PC-3 (cell line): ENCODE measurements at regions not wholly inside any gene's neighbourhood (a gene's known extent, or its start where the extent isn't known, plus 50 kb on each side); places are given as distances from the start of the nearest gene placed in this dataset.
A peak's percentile ranks its signal among the peaks of the same experiment; 100 is the strongest.

Experiments used
- ATAC-seq: fragments of 200-7000 bp; cut with Tn5 transposase; 2 replicates; pipeline ENCODE4 v1.9.1; 2020; ENCODE audit warnings: mild to moderate bottlenecking, moderate library complexity
- BruUV-seq: library from RNA; stranded (reverse); fragments of 400-500 nt; replicated peaks from 2 replicates; lab custom pipeline; 2021; lab: Mats Ljungman, UMichigan
- CTCF ChIA-PET: fragments of 300-600 bp; sonication (Branson Sonifier 250); formaldehyde crosslinking; loops from one replicate; lab custom pipeline; 2022; ENCODE audit warnings: antibody characterized with exemption; lab: Charles Lee
- POLR2A ChIA-PET: fragments of 300-600 bp; sonication (Branson Sonifier 250); formaldehyde crosslinking; loops from one replicate; lab custom pipeline; 2022; ENCODE audit warnings: antibody characterized with exemption; ENCODE audit not compliant: unreplicated experiment; lab: Charles Lee
- DNase-seq: peaks from one replicate; pipeline ENCODE4 v3.0.0-alpha.2; 2015
- H2AFZ ChIP-seq: fragments of 300-600 bp; sonication (generic); 2 replicates; pipeline ENCODE4 v1.6.0; 2016; ENCODE audit warnings: antibody characterized with exemption, low read length
- H3F3A ChIP-seq: fragments of 300-600 bp; sonication (generic); one replicate; pipeline ENCODE4 v1.6.0; 2017; ENCODE audit warnings: antibody characterized with exemption, low read length, control low read depth, mild to moderate bottlenecking; ENCODE audit not compliant: unreplicated experiment
- H3K27ac ChIP-seq: fragments of 300-600 bp; sonication (generic); 2 replicates; pipeline ENCODE4 v1.5.1; 2016; ENCODE audit warnings: mild to moderate bottlenecking, low read length
- H3K27me3 ChIP-seq: fragments of 300-600 bp; sonication (generic); 2 replicates; pipeline ENCODE4 v1.6.1; 2016; ENCODE audit warnings: low read length, mixed read lengths
- H3K36me3 ChIP-seq: fragments of 300-600 bp; sonication (generic); 2 replicates; pipeline ENCODE4 v1.6.1; 2016; ENCODE audit warnings: low read depth, mixed run types, low read length, mixed read lengths
- H3K4me1 ChIP-seq: fragments of 300-600 bp; sonication (generic); 2 replicates; pipeline ENCODE4 v1.5.1; 2016; ENCODE audit warnings: low read length; ENCODE audit not compliant: insufficient read depth
- H3K4me2 ChIP-seq: fragments of 300-600 bp; sonication (generic); 2 replicates; pipeline ENCODE4 v1.6.0; 2016; ENCODE audit warnings: low read length
- H3K4me3 ChIP-seq: fragments of 300-600 bp; sonication (generic); 2 replicates; pipeline ENCODE4 v1.5.1; 2016; ENCODE audit warnings: mild to moderate bottlenecking, low read length, mixed read lengths
- H3K79me2 ChIP-seq: fragments of 300-600 bp; sonication (generic); 2 replicates; pipeline ENCODE4 v1.6.1; 2017; ENCODE audit warnings: low read length, mixed read lengths
- H3K9ac ChIP-seq: fragments of 300-600 bp; sonication (generic); 2 replicates; pipeline ENCODE4 v1.6.0; 2016; ENCODE audit warnings: mild to moderate bottlenecking, low read length
- H3K9me2 ChIP-seq: fragments of 300-600 bp; sonication (generic); replicated peaks from 2 replicates; pipeline ENCODE4 v1.6.1; 2016; ENCODE audit warnings: mixed run types, low read length, mixed read lengths
- H3K9me3 ChIP-seq: fragments of 300-600 bp; sonication (generic); 2 replicates; pipeline ENCODE4 v1.6.1; 2016; ENCODE audit warnings: low read length, mixed read lengths
- H4K20me1 ChIP-seq: fragments of 300-600 bp; sonication (generic); 2 replicates; pipeline ENCODE4 v1.6.1; 2016; ENCODE audit warnings: low read length, mixed read lengths
- EZH2 ChIP-seq: fragments of 300-600 bp; sonication (generic); IDR thresholded peaks from one replicate; pipeline ENCODE4 v1.6.1; 2017; ENCODE audit warnings: antibody characterized with exemption, mild to moderate bottlenecking, low read length; ENCODE audit not compliant: unreplicated experiment
- EZH2phosphoT487 ChIP-seq: fragments of 300-600 bp; sonication (generic); IDR thresholded peaks from 2 replicates; pipeline ENCODE4 v1.6.1; 2018; ENCODE audit warnings: mild to moderate bottlenecking, antibody characterized with exemption, low read length, borderline replicate concordance
- intact Hi-C: fragments of 100-400 bp; cut with micrococcal nuclease; formaldehyde crosslinking; loops from 2 replicates; pipeline ENCODE4 v1.9.0; 2023
- TF ChIP-seq, protein P1 (sequence below): fragments of 300-600 bp; sonication (generic); conservative IDR thresholded peaks from 2 replicates; pipeline ENCODE4 v1.5.1; 2017; ENCODE audit warnings: antibody characterized with exemption, low read depth, mild to moderate bottlenecking, low read length

DNA sequence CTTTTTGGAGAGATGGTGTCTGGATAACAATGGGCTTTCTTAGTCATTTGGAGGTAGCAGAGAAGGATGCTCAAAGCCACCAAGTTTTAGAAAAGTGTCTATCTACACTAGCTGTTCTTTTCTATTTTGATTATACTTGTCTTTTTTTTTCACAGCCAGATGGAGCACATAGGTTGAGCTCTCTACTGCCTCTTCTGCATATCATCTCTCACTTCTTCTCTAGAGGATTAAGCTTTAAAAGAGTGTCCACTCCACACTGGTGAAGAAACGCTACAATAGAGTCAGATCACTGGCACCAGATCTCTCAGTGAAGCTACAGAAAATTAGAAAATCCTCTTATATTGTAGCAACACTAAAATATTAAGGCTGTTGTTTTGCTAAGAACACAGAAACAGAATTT is 145.3 kb upstream of the MBNL1 start:
- no peak for TF ChIP-seq EZH2phosphoT487
- TF ChIP-seq, protein P1, sequence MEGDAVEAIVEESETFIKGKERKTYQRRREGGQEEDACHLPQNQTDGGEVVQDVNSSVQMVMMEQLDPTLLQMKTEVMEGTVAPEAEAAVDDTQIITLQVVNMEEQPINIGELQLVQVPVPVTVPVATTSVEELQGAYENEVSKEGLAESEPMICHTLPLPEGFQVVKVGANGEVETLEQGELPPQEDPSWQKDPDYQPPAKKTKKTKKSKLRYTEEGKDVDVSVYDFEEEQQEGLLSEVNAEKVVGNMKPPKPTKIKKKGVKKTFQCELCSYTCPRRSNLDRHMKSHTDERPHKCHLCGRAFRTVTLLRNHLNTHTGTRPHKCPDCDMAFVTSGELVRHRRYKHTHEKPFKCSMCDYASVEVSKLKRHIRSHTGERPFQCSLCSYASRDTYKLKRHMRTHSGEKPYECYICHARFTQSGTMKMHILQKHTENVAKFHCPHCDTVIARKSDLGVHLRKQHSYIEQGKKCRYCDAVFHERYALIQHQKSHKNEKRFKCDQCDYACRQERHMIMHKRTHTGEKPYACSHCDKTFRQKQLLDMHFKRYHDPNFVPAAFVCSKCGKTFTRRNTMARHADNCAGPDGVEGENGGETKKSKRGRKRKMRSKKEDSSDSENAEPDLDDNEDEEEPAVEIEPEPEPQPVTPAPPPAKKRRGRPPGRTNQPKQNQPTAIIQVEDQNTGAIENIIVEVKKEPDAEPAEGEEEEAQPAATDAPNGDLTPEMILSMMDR: peak; percentile 23; the same call in 1 of the 2 replicates
- CTCF ChIA-PET: interaction anchor here (0.8 to 1.1 kb wide), 2 partner anchors 36 to 51 kb away, joined by 3 read pairs; no protein-coding TSS in a partner anchor
- Histone ChIP-seq H3K27ac (no peak overlapping the region), H3K4me3 (no peak overlapping the region), H3F3A (no peaks in the 10 kb centered on the region), H3K27me3 (no peaks in the 10 kb centered on the region), H2AFZ (no peak overlapping the region), H3K9me3 (no peaks in the 10 kb centered on the region), H4K20me1 (no peaks in the 10 kb centered on the region), H3K36me3 (no peaks in the 10 kb centered on the region), H3K9ac (no peak overlapping the region), H3K9me2 (no peaks in the 10 kb centered on the region), H3K79me2 (no peaks in the 10 kb centered on the region), H3K4me2 (no peak overlapping the region), H3K4me1 (peaks cover 27% of the 10 kb centered on the region)
- DNase-seq: no peak
- POLR2A ChIA-PET: no interaction called here
- ATAC-seq: no peak
- no TSS peak for BruUV-seq
- intact Hi-C loops: loop anchor here (5.0 kb wide), 3 partner anchors 34 to 319 kb away; no protein-coding TSS in a partner anchor

DNA sequence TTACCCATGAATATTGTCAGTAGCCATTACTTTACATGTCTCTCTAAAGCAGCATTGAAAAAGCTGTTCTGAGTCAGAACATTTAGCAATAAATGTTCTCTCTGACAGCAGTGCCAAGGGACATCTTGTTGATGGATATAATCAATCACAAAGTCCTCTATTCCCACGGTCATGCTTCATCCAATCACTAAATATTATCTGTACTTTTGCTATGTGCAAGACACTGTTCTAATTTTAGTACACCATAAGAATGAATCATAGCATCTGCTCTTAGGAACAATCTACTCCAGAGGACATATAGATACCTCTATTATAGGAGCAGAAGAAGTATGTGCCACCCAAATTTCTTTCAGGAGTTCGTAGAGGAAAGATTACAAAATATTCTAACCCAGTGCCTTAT is 142.5 kb upstream of the MBNL1 start:
- BruUV-seq: no TSS peak
- Histone ChIP-seq H3K36me3 (no peaks in the 10 kb centered on the region), H3K79me2 (no peaks in the 10 kb centered on the region), H4K20me1 (no peaks in the 10 kb centered on the region), H3K9me2 (no peaks in the 10 kb centered on the region), H3K9me3 (no peaks in the 10 kb centered on the region), H3K27me3 (no peaks in the 10 kb centered on the region), H3K4me3 (no peak overlapping the region), H2AFZ (no peak overlapping the region), H3K4me2 (no peak overlapping the region), H3F3A (no peaks in the 10 kb centered on the region), H3K9ac (no peak overlapping the region), H3K27ac (no peak overlapping the region), H3K4me1 (peaks cover 15% of the 10 kb centered on the region)
- intact Hi-C loops: no loop called here
- ChIA-PET POLR2A (no interaction called here), CTCF (no interaction called here)
- no peak for ATAC-seq
- TF ChIP-seq EZH2phosphoT487 (no peak), EZH2 (no peak)
- TF ChIP-seq, protein P1: no peak
- DNase-seq: no peak

DNA sequence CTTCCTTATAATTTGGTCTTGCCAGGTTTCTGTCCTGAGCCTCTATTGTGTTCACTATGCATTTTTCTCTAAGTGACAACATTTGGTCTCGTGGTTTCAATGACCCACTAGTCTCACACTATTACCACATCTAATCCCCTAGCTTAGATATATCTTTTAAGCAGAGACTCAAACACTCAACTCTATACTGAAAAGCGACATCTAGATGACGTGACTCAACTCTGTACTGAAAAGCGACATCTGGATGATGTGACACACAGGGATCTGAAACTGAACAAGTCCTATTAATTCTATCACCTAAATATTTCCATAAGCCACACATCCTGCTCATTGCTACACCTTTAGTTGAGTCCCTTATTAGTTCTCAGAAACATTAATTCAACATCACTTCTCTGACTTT is 141.7 kb upstream of the MBNL1 start:
- no TSS peak for BruUV-seq
- no peak overlapping the region for H3K27ac ChIP-seq
- peaks cover 8% of the 10 kb centered on the region for H3K4me1 ChIP-seq
- no peaks in the 10 kb centered on the region for H3K9me2 ChIP-seq
- no peak for TF ChIP-seq EZH2
- TF ChIP-seq, protein P1: no peak
- TF ChIP-seq EZH2phosphoT487: no peak
- ChIA-PET CTCF (no interaction called here), POLR2A (interaction anchor here (0.6 kb wide), 2 partner anchors 139 to 219 kb away, joined by 3 to 4 read pairs; no protein-coding TSS in a partner anchor)
- H3F3A ChIP-seq: no peaks in the 10 kb centered on the region
- no peaks in the 10 kb centered on the region for H4K20me1 ChIP-seq
- H3K9ac ChIP-seq: no peak overlapping the region
- no peaks in the 10 kb centered on the region for H3K27me3 ChIP-seq
- no peaks in the 10 kb centered on the region for H3K9me3 ChIP-seq
- no peak for DNase-seq
- H3K36me3 ChIP-seq: no peaks in the 10 kb centered on the region
- intact Hi-C loops: no loop called here
- no peak for ATAC-seq
- no peak overlapping the region for H2AFZ ChIP-seq
- no peaks in the 10 kb centered on the region for H3K79me2 ChIP-seq
- H3K4me2 ChIP-seq: no peak overlapping the region
- no peak overlapping the region for H3K4me3 ChIP-seq
